HT-29 (cell line): ENCODE measurements at regions not wholly inside any gene's neighbourhood (a gene's known extent, or its start where the extent isn't known, plus 50 kb on each side); places are given as distances from the start of the nearest gene placed in this dataset. TPM values are rescaled to one million over a fixed set of nuclear protein-coding genes. Genes with fewer than 3 reads are reported as not detected.
A peak's percentile ranks its signal among the peaks of the same experiment; 100 is the strongest.

ENCODE experiments used
- DNase-seq: peaks from one replicate; pipeline ENCODE4 v3.0.0-alpha.2; 2015; ENCODE audit warnings: low spot score
- small RNA-seq: library from RNA; depleted of rRNA; stranded (forward); fragments of <200 nt; gene quantifications from one replicate; pipeline ENCODE3, GENCODE V24; 2014

GRCh38 chr7:17230099-17230807, 68.2 kb upstream of the AHR start:
- no peak for DNase-seq

DNA sequence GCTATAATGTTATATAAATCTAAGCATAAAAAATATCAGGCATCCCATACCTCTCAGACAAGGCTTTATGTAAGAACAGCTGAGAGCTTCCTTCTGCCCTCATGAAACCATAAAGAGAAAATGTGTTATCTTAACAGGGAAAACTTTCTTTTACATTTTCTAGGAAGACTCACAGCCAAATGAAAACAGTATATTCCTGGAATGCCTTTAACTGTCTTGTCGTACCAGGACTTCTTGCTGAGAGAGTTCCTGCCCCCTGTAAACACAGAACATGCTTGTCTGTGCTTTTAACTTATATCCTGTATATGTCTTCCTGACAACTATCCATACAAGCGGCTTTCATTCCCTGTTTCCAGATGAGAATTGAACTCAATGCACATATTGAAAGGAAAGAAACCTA, 64.8 kb upstream of the AHR start:
- DNase-seq, result no peak

DNA sequence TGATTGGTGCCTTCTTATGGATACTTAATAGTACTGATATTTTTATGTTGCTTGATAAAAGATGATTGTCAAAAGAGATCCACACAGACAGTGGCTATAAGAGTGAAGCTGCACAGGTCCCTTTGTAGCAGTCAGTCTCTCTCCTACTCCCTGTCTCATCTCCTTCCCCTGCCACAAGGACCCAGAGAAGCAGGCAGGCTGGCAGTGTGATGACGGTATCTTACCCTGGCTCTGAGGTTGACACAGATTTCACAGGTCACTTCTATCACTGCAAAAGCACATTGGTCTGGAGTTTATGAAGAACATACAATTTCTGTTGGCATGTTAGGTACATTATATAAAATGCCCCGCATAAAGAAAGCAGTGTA, 64.4 kb upstream of the AHR start:
- DNase-seq, result no peak

DNA sequence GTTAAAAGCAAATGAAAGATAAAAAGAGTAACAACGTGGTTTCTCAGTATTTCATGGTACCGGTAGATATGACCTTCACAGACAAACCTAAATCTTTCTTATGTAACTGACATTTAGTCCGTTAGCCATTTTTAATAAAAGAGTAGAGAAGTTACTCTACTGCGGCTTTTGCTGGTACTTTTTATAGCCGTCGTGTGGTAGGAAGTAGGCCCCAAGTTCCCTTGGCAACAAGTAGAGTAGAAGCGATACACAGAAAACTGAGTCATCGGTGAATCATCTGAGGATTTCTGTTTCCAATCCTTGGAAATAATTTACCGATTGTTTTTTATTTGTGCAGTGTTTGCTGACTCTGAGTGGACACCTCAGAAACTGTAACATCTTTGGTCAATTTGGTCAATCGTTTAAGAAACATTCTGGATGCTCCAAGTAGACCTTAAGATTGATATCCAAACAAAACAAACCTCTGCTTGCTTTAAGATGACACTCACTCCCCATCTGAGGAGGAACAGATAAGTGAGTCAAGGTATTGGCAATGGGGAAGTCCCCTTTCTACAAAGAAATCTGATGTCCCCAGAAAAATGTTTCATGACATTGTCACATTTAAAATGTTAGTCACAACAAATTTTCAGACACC, 63.9 kb upstream of the AHR start:
- DNase-seq, result peak; percentile 96

- DNase-seq, result peak; percentile 3
Observed at GRCh38 chr7:17236171-17236570, 62.3 kb upstream of the AHR start.

DNA sequence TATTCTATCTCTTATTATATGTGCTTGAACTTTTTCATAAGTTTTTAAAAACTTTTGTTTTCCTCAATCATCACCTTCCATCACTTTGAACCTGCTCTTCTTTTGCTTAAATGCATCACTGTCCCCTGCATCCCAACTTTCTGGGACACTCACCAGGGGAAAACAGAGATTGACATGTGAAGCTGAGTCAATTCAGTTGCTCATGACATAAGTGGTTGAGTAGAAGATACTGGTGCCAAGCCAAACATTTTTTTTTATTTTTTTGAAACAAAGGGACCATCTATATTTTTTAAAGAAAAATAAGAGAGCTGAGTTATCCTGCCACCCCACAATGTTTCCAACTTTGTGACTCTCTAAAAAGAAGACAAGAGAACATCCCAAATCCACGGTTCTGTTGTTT, 61.8 kb upstream of the AHR start:
- DNase-seq, result no peak

GRCh38 chr7:17239046-17239445, 59.4 kb upstream of the AHR start:
- no peak for DNase-seq

DNA sequence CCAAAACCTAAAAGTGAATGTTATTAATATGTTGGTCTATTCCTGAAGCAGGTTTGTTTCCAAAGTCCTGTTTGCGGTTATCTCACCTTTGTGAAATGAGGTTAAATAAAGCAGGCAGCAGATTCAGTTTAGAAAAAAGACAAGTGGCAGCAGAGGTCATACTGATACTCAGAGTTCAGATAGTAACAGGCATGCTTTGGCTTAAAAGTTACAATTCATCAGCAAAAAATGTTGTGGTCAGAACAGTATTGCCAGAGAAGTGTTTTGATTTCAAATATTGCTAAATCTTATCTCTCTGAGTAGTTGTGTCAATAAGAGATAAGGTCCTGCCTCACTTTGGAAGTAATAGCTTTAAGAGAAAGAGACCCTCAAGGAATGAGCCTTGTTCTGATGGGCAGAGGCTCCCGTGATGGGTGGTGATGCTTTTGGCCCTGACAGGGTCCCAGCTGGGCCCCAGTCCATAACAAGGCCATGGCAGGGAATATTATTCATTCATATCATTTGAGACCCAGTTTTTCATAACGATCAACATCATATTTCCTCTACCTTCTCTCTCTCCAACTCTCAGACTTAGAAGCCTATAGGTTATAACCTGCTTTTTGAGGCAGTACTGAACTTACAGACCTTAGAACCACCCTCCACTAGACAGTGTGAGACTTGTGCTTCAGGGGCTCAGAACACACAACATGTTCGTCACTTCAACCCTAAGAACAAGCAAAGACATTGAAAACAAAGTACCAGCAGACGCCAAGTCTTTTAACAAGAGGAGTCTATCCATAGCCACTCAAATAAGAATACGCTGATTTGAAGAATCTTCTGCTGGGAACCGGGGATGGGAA, 58.5 kb upstream of the AHR start:
- DNase-seq, result peak; percentile 36

- no peak for DNase-seq
Observed at GRCh38 chr7:17242504-17242903, 55.9 kb upstream of the AHR start.

- no peak for DNase-seq
Observed at GRCh38 chr7:17244786-17245185, 53.7 kb upstream of the AHR start.

DNA sequence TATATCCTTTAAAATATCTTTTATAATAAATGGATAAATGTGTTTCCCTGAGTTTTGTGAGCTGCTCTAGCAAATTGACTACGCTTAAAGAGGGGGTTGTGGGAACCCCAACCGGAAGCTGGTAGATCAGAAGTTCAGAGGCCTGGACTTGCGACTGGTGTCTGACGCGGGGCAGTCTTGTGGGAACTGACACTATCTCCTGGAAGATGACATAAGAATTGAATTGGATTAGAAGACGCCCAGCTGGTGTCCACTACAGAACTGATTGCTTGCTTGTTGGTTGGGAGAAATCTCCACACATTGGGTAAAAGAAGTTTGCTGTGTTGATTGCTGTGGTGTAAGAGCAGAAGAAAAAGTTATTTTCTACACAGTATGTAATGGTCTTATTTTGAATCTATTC, 51.1 kb upstream of the AHR start:
- no peak for DNase-seq

DNA sequence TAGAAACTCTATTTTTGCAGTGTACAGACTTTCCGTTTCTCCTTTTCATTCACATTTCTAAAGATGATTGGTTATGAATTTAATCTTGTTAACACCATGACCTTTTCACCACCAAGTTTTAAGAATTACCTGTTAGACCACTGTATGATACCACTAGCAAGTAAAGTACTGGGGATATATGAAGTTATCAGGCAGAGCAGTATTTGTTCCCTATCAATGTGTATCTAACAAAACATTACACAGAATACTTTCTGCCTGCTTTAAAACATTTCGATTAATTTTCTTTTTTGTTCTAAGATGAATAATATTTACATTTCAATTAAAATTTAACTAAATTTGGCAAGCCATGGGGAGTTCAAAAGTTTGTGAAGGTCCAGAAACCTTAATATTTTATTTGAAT, 49.9 kb upstream of the AHR start:
- DNase-seq, result peak; percentile 28

Small RNA genes in the stretch of these regions (small RNA-seq; reads per million reads assigned to genes)
- not detected for gene RF00017
